ENCODE measurements at regions not wholly inside any gene's neighbourhood (a gene's known extent, or its start where the extent isn't known, plus 50 kb on each side); places are given as distances from the start of the nearest gene placed in this dataset.
A peak's percentile ranks its signal among the peaks of the same experiment; 100 is the strongest.

DNA sequence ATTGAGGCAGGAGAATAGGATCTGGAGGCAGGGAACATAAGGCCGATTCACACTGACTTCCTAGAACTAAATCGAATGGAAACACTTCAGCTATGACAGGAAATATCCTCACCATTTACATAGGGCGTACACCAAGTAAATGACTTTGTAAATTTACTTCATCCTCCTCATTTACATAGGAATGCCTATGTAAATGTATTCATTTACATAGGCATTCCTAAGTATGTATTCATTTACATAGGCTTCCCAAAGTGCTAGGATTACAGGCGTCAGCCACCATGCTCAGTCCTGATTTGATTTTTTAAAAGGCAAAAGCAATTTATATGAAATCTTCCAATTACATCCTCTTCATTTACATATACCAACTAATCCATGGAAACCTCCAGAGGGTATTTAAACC is 133.1 kb upstream of the RFC3 start:
- Mint-ChIP-seq H3K9me3 (peaks cover 0 to 3% (median 0%) of the 10 kb centered on the region in 6 donors), H3K27ac (no peak overlapping the region), H3K27me3 (ENCODE audit: low read depth in 3 of 3) (peaks cover 2 to 5% (median 4%) of the 10 kb centered on the region in 3 donors), H3K4me3 (no peak overlapping the region), H3K4me1 (peaks cover 0 to 1% of the 10 kb centered on the region in 2 donors), H3K36me3 (no peaks in the 10 kb centered on the region)
- DNase-seq: no peak

DNA sequence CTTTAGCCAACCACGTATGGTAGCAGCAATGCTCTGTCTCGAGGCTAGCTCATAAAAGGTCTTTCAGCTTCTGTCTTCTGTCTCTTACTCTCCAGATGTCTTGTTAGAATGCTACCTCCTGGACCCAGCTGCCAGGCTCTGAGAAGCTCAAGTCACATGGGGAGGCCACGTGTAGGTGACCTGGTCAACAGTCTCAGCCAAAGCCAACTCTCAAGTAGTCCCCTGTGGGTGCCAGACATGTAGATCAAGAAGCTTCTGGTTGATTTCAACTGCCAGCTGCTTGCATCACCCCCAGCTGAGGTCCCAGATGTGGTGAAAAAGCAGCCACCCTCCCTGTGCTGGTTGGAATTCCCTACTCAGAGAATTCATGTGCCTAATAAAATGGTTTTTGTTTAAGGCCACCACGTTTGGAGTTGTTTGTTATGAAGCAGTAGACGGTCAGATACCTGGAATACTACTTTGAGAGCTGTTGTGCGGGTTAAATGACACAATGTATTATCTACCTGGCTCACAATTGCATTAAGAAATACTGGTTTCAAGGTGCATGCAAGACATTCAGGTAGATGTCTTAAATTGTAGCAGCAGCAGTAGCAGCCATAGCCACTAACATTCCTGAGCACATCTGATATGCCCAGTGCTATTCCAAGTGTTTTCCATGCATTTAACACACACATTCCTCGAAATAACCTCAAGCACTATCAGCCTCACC is 131.0 kb upstream of the RFC3 start:
- no peaks in the 10 kb centered on the region for H3K4me1 Mint-ChIP-seq
- H3K27me3 Mint-ChIP-seq (ENCODE audit: low read depth in 3 of 3): peaks cover 2 to 7% (median 2%) of the 10 kb centered on the region in 3 donors
- no peaks in the 10 kb centered on the region for H3K36me3 Mint-ChIP-seq
- DNase-seq: no peak
- no peak overlapping the region for H3K27ac Mint-ChIP-seq
- H3K9me3 Mint-ChIP-seq: no peaks in the 10 kb centered on the region
- no peak overlapping the region for H3K4me3 Mint-ChIP-seq

DNA sequence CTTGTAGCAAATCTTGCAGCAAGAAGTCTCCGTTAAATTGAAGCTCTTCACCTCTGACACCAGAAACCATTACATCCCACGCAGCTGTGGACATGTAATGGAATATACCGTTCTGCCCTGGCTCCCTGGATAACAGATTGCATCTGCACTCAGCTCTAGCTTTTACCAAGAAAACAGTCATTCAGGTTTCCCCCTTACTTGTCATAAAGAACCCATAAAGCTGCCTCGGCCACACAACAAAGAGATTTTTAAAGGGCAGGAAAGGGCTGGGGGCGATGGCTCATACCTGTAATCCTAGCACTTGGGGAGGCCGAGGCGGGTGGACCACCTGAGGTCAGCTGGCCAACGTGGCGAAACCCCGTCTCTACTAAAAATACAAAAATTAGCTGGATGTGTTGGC is 127.6 kb upstream of the RFC3 start:
- Mint-ChIP-seq H3K4me3 (no peak overlapping the region), H3K9me3 (no peaks in the 10 kb centered on the region), H3K27me3 (ENCODE audit: low read depth in 3 of 3) (peaks cover 0 to 5% (median 2%) of the 10 kb centered on the region in 3 donors), H3K4me1 (no peaks in the 10 kb centered on the region), H3K36me3 (no peaks in the 10 kb centered on the region), H3K27ac (no peak overlapping the region)
- DNase-seq: no peak

DNA sequence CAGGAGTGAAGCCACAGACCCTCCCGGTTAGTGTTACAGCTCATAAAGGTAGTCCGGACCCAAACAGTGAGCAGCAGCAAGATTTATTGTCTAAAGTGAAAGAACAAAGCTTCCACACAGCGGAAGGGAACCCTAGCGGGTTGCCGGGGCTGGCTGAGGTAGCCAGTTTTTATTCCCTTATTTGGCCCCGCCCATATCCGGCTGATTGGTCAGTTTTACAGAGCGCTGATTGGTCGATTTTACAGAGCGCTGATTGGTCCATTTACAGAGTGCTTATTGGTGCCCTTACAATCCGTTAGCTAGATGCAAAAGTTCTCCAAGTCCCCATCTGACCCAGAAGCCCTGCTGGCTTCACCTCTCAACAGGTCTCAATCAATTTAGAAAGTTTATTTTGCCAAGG is 126.0 kb upstream of the RFC3 start:
- H3K4me3 Mint-ChIP-seq: no peak overlapping the region
- H3K36me3 Mint-ChIP-seq: no peaks in the 10 kb centered on the region
- peaks cover 0 to 5% (median 2%) of the 10 kb centered on the region in 3 donors for H3K27me3 Mint-ChIP-seq (ENCODE audit: low read depth in 3 of 3)
- H3K27ac Mint-ChIP-seq: no peak overlapping the region
- no peak for DNase-seq
- no peaks in the 10 kb centered on the region for H3K9me3 Mint-ChIP-seq
- no peaks in the 10 kb centered on the region for H3K4me1 Mint-ChIP-seq

DNA sequence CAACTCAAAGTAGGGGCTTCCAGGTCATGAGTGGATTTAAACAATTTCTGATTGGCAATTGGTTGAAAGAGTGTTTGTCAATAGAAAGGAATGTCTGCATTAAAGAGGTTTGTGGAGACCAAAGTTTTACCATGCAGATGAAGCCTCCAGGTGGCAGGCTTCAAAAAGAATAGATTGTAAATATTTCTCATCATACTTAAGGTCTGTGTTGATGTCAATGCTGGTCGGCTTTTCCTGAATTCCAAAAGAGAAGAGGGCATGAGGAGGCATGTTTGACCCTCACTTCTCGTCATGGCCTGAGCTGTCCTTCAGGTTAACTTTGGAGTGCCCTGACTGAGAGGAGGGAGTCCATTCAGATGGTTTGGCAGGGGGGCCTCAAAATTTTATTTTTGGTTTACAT is 125.4 kb upstream of the RFC3 start:
- no peak overlapping the region for H3K27ac Mint-ChIP-seq

DNA sequence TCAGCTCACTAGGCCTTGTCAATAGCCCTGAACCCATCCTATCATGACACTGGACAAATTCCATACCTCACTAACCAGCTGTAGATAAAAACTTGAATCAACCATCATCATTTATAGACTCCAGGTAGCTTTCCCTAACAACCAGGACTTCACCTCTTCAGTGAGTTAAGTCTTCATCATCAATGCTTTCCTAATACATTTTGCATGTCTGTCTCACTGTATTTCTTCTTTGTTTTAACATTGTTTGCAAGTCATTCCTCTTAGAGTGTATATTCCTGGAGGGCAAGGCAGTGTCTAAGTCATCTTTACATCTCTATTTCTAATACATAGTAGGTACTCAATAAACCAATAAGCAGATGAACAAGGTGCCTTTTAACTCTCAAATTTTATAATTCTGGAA is 123.4 kb upstream of the RFC3 start:
- no peaks in the 10 kb centered on the region for H3K4me1 Mint-ChIP-seq
- no peak for DNase-seq
- H3K27ac Mint-ChIP-seq: no peak overlapping the region
- H3K9me3 Mint-ChIP-seq: peaks cover 0 to 3% (median 0%) of the 10 kb centered on the region in 6 donors
- no peaks in the 10 kb centered on the region for H3K36me3 Mint-ChIP-seq
- peaks cover 0 to 2% (median 0%) of the 10 kb centered on the region in 3 donors for H3K27me3 Mint-ChIP-seq (ENCODE audit: low read depth in 3 of 3)
- no peak overlapping the region for H3K4me3 Mint-ChIP-seq

More for the DNA sequence above, 125.4 kb upstream of the RFC3 start:
- no peak for DNase-seq
- Mint-ChIP-seq H3K4me3 (no peak overlapping the region), H3K27me3 (ENCODE audit: low read depth in 3 of 3) (peaks cover 0 to 5% (median 2%) of the 10 kb centered on the region in 3 donors), H3K4me1 (no peaks in the 10 kb centered on the region), H3K36me3 (no peaks in the 10 kb centered on the region), H3K9me3 (no peaks in the 10 kb centered on the region)

DNA sequence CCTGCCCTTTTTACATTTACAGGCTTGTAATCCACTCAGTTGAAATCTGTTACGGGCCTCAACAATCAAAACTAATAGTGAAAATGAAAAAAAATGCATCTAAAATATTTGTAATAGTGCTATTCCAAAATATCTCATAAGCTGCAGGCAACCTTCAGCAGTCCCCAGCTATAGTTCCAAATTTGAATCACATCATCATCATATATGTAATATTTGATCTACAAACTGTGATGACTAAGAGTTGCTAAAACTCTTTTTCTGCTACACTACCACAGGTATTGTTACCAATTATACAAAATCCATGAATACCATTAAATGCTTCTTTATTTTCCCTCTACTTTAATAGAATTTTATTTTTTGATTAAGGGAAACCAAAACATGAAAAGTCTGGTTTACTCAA is 121.4 kb upstream of the RFC3 start:
- no peak overlapping the region for H3K4me3 Mint-ChIP-seq
- H3K9me3 Mint-ChIP-seq: peaks cover 0 to 8% (median 0%) of the 10 kb centered on the region in 6 donors
- H3K4me1 Mint-ChIP-seq: no peaks in the 10 kb centered on the region
- H3K27me3 Mint-ChIP-seq (ENCODE audit: low read depth in 3 of 3): peaks cover 0 to under 1% (median 0%) of the 10 kb centered on the region in 3 donors
- no peak for DNase-seq
- H3K36me3 Mint-ChIP-seq: no peaks in the 10 kb centered on the region
- H3K27ac Mint-ChIP-seq: no peak overlapping the region

DNA sequence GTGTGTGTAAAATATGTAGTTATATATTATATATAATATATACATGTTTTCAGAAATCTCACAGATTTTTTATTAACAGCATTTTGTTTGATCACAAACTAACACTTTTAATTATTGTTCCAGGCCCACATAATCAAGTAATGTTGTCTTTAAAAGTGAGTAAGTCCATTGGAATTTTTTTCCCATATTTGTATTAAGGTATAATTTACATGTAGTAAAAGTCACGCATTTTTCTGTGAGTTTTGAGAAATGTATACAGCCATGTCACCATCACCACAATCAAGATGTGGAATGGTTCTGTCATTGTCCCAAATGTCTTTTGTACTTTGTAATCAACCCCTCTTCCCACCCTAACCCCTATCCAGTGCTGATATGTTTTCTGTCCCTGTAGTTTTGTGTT is 120.0 kb upstream of the RFC3 start:
- Mint-ChIP-seq H3K27me3 (ENCODE audit: low read depth in 3 of 3) (peaks cover 0 to 3% (median 0%) of the 10 kb centered on the region in 3 donors), H3K9me3 (peaks cover 0 to 12% (median 0%) of the 10 kb centered on the region in 6 donors), H3K4me3 (no peak overlapping the region), H3K4me1 (no peaks in the 10 kb centered on the region), H3K27ac (no peak overlapping the region), H3K36me3 (no peaks in the 10 kb centered on the region)
- DNase-seq: no peak

DNA sequence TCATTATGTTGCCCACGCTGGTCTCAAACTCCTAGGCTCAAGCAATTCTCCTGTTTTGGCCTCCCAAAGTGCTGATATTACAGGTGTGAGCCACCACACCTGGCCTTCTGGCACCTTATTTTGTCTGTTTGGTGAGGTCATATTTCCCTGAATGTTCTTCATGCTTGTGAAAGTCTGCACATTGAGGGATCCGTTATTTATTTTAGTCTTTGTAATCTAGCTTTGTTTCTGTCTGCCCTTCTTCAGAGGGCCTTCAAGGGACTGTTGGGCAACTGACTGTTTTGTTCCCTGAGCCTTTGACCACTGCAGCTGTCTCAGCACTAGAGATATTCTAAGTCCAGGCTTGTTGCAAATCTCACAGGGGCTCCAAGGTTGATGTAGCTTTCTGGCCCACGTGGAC is 110.5 kb upstream of the RFC3 start:
- no peak overlapping the region for H3K27ac Mint-ChIP-seq
- H3K36me3 Mint-ChIP-seq: peaks cover 0 to 4% (median 4%) of the 10 kb centered on the region in 3 donors
- peaks cover 5 to 9% (median 5%) of the 10 kb centered on the region in 3 donors for H3K27me3 Mint-ChIP-seq (ENCODE audit: low read depth in 3 of 3)
- H3K9me3 Mint-ChIP-seq: peaks cover 4 to 27% (median 15%) of the 10 kb centered on the region in 6 donors
- H3K4me1 Mint-ChIP-seq: no peaks in the 10 kb centered on the region
- no peak for DNase-seq
- no peak overlapping the region for H3K4me3 Mint-ChIP-seq

DNA sequence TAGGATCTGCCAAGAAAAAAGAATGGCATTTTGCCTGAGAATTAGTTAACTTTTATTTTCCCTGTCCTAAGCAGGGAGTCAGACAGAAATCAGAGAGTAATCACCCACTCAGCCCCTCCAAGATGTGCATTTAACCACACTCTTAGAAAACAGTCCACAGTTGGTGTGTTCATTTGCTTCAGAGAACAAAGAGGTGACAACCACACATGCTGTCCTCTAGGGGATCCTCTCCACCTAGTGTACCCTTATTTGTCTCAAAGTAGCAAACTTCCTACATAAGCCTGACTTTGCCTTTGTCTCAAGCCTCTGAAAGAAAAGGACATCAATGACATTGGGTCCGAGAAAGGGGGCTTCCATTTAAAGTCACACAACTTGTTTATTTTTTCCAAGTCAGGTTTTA is 107.0 kb upstream of the RFC3 start:
- no peaks in the 10 kb centered on the region for H3K4me1 Mint-ChIP-seq
- peaks cover 0 to 22% (median 10%) of the 10 kb centered on the region in 6 donors for H3K9me3 Mint-ChIP-seq
- H3K4me3 Mint-ChIP-seq: no peak overlapping the region
- peaks cover 0 to 4% (median 4%) of the 10 kb centered on the region in 3 donors for H3K36me3 Mint-ChIP-seq
- no peak overlapping the region for H3K27ac Mint-ChIP-seq
- DNase-seq: no peak
- H3K27me3 Mint-ChIP-seq (ENCODE audit: low read depth in 3 of 3): peaks cover 2 to 8% (median 7%) of the 10 kb centered on the region in 3 donors

DNA sequence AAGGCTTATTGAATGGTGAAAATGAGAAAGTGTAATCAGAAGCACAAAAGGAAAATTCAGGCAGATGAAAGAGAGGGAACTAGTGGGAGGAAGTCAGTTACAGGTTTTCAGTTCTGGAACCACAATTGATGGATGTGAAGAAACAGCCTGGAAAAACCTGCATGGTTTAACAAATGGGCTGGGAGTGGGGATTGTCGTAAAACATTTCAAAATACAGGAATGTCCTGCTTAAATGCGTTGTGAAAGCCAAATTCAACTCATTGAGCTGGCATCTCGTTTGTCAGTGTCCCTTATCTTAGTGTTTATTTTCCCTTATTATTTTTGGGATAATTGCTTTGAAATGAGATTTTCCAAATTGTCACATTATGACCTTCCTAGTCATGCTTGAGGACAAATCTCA is 106.5 kb upstream of the RFC3 start:
- Mint-ChIP-seq H3K27me3 (ENCODE audit: low read depth in 3 of 3) (peaks cover 2 to 7% (median 6%) of the 10 kb centered on the region in 3 donors), H3K4me1 (no peaks in the 10 kb centered on the region), H3K9me3 (peaks cover 0 to 17% (median 8%) of the 10 kb centered on the region in 6 donors), H3K27ac (no peak overlapping the region), H3K36me3 (peaks cover 0 to 4% (median 4%) of the 10 kb centered on the region in 3 donors), H3K4me3 (no peak overlapping the region)
- no peak for DNase-seq

DNA sequence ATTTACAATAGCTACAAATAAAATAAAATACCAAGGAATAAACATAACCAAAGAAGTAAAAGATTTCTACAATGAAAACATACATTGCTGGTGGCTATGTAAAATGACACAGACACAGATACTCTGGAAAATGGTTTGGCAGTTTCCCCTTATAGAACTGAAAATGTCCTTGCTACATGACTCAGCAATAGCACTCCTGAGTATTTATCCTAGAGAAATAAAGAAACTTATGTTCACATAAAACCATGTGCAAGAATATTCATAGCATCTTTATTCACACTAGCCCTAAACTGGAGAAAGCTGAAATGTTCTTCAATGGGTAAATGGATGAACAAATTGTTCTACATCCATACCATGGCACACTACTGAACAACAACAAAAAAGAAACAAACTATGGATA is 100.2 kb upstream of the RFC3 start:
- Mint-ChIP-seq H3K4me3 (no peak overlapping the region), H3K36me3 (no peaks in the 10 kb centered on the region), H3K4me1 (peaks cover 8% of the 10 kb centered on the region in 2 donors), H3K27me3 (ENCODE audit: low read depth in 3 of 3) (peaks cover 2 to 5% (median 4%) of the 10 kb centered on the region in 3 donors), H3K27ac (no peak overlapping the region), H3K9me3 (peaks cover 0 to 10% (median 2%) of the 10 kb centered on the region in 6 donors)
- DNase-seq: no peak

DNA sequence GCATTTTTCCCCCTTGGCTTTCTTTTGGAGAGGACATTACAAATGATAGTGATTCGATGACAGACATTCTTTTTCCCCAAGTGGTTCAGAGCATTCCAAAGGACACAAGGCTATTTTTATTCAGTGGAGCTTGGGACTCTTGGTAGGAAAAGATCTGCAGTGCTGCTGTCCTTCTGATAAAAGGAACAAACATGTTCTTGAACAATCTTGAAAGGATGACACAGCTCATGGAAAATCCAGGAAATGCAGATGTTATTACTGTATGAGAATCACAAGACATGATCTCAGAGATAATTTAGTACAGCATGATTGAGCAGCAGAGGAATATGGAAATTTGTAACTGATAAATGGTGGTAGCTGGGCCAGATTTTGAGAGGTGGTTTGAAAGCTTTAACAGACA is 96.2 kb upstream of the RFC3 start:
- DNase-seq: no peak
- peaks cover 13 to 20% of the 10 kb centered on the region in 2 donors for H3K4me1 Mint-ChIP-seq
- H3K27ac Mint-ChIP-seq: peak overlapping the region in 1 of 6 donors; percentile 6
- no peaks in the 10 kb centered on the region for H3K36me3 Mint-ChIP-seq
- H3K4me3 Mint-ChIP-seq: no peak overlapping the region
- no peaks in the 10 kb centered on the region for H3K9me3 Mint-ChIP-seq
- H3K27me3 Mint-ChIP-seq (ENCODE audit: low read depth in 3 of 3): peaks cover 0 to 4% (median 2%) of the 10 kb centered on the region in 3 donors

DNA sequence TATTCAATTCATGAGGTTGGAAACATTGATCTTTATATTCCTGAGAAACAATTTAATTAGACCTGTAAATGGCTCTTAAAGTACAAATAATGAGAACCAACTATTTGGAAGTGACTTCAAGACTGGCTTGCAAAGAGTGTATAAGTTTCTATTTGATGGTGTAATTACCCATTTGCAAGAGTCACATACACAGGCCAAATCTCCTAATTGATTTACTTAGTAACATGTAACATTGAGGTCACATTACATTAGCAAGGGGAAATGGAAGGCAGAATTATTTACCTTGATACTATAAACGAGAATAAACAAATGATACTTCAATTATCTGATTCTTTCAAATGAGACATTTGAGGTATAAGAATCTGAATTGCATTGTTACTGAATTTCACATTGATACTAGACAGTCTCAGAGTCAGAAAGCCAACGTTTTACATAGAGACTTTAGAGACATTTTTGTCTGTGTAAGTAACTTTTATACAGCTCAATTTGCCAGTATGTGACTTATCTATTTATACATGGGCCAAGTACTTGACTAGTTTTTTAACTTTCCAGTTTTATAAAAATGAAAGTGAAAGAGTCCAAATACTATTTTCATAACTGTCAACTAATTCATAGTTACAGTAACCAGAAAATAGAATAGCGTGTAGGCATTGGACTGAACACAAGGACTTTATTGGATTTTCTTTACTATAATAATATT is 95.6 kb upstream of the RFC3 start:
- no peak for DNase-seq
- Mint-ChIP-seq H3K27me3 (ENCODE audit: low read depth in 3 of 3) (peaks cover 0 to 2% (median 1%) of the 10 kb centered on the region in 3 donors), H3K9me3 (no peaks in the 10 kb centered on the region), H3K4me1 (peaks cover 13 to 20% of the 10 kb centered on the region in 2 donors), H3K36me3 (no peaks in the 10 kb centered on the region), H3K27ac (peak overlapping the region in 3 of 6 donors; percentile 30 to 51 (median 50)), H3K4me3 (peak overlapping the region in 2 of 5 donors; percentile 28 to 68)

Measured in immature natural killer cell (primary cell).